IMR-90 (cell line): ENCODE measurements at regions not wholly inside any gene's neighbourhood (a gene's known extent, or its start where the extent isn't known, plus 50 kb on each side); places are given as distances from the start of the nearest gene placed in this dataset.

Source experiments
- ATAC-seq: fragments of 200-7000 bp; cut with Tn5 transposase; 2 replicates; pipeline ENCODE4 v1.9.1; 2020; ENCODE audit warnings: low read depth, mild to moderate bottlenecking, moderate library complexity
- BruUV-seq: library from RNA; stranded (reverse); fragments of 400-500 nt; replicated peaks from 2 replicates; lab custom pipeline; 2021; lab: Mats Ljungman, UMichigan
- CTCF ChIA-PET: fragments of 300-600 bp; formaldehyde crosslinking; extraction: SDS; loops from one replicate; lab custom pipeline; 2021; ENCODE audit warnings: antibody characterized with exemption; lab: Yijun Ruan, JAX
- POLR2A ChIA-PET: fragments of 300-600 bp; sonication (Branson Sonifier 250); formaldehyde crosslinking; loops from one replicate; lab custom pipeline; 2022; ENCODE audit warnings: antibody characterized with exemption; ENCODE audit not compliant: unreplicated experiment; lab: Charles Lee
- DNase-seq: peaks from one replicate; pipeline ENCODE4 v3.0.0; 2013
- H2AFZ ChIP-seq: replicated peaks from 2 replicates; pipeline ENCODE3; 2013; ENCODE audit warnings: low read length, mild to moderate bottlenecking; ENCODE audit not compliant: poor library complexity
- H2AK5ac ChIP-seq: 2 replicates; pipeline ENCODE4 v1.6.1; 2013; ENCODE audit warnings: low read depth, low read length, inconsistent platforms
- H2AK9ac ChIP-seq: replicated peaks from 2 replicates; pipeline ENCODE3; 2013; ENCODE audit warnings: mild to moderate bottlenecking, low read depth, low read length, moderate library complexity; ENCODE audit not compliant: poor library complexity
- H2BK120ac ChIP-seq: 2 replicates; pipeline ENCODE4 v1.6.1; 2013; ENCODE audit warnings: low read depth, low read length, inconsistent platforms
- H2BK15ac ChIP-seq: 3 replicates; pipeline ENCODE4 v1.6.1; 2013; ENCODE audit warnings: low read depth, low read length, inconsistent platforms
- H2BK20ac ChIP-seq: 2 replicates; pipeline ENCODE4 v1.6.1; 2013; ENCODE audit warnings: low read depth, mild to moderate bottlenecking, inconsistent platforms, low read length, moderate library complexity
- H2BK5ac ChIP-seq: 2 replicates; pipeline ENCODE4 v1.6.1; 2013; ENCODE audit warnings: mild to moderate bottlenecking, low read depth, low read length, inconsistent platforms; ENCODE audit not compliant: poor library complexity, severe bottlenecking
- H3K14ac ChIP-seq: replicated peaks from 2 replicates; pipeline ENCODE4 v1.6.1; 2013; ENCODE audit warnings: low read depth, low read length, inconsistent platforms
- H3K18ac ChIP-seq: 2 replicates; pipeline ENCODE4 v1.6.1; 2013; ENCODE audit warnings: low read depth, low read length, control low read depth
- H3K23ac ChIP-seq: 2 replicates; pipeline ENCODE4 v1.6.1; 2013; ENCODE audit warnings: low read depth, low read length, inconsistent platforms
- H3K27ac ChIP-seq: 2 replicates; pipeline ENCODE4 v1.5.1; 2013; ENCODE audit warnings: mild to moderate bottlenecking, control low read depth, low read length; ENCODE audit not compliant: insufficient read depth
- H3K27me3 ChIP-seq: 2 replicates; pipeline ENCODE4 v1.6.1; 2013; ENCODE audit warnings: low read length; ENCODE audit not compliant: control insufficient read depth, insufficient read depth
- H3K36me3 ChIP-seq: 2 replicates; pipeline ENCODE4 v1.6.1; 2013; ENCODE audit warnings: low read length, mixed read lengths; ENCODE audit not compliant: control insufficient read depth, insufficient read depth
- H3K4ac ChIP-seq: 2 replicates; pipeline ENCODE4 v1.6.1; 2013; ENCODE audit warnings: low read depth, low read length, inconsistent platforms
- H3K4me1 ChIP-seq: 2 replicates; pipeline ENCODE4 v1.6.1; 2013; ENCODE audit warnings: low read length, mixed read lengths; ENCODE audit not compliant: control insufficient read depth, insufficient read depth
- H3K4me2 ChIP-seq: 2 replicates; pipeline ENCODE4 v1.6.1; 2013; ENCODE audit warnings: low read depth, mild to moderate bottlenecking, control low read depth, low read length, moderate library complexity
- H3K4me3 ChIP-seq: 2 replicates; pipeline ENCODE4 v1.5.1; 2013; ENCODE audit warnings: low read depth, mild to moderate bottlenecking, control low read depth, low read length, moderate library complexity; ENCODE audit not compliant: insufficient read depth
- H3K56ac ChIP-seq: 2 replicates; pipeline ENCODE4 v1.6.1; 2013; ENCODE audit warnings: low read length, inconsistent platforms; ENCODE audit not compliant: insufficient read depth; ENCODE audit errors: extremely low read depth
- H3K79me1 ChIP-seq, 2 experiments: 2 replicates each; pipeline ENCODE4 v1.6.1; 2013; ENCODE audit warnings: low read length in 2 of 2, inconsistent platforms in 1 of 2, low read depth in 1 of 2
- H3K9ac ChIP-seq: 2 replicates; pipeline ENCODE4 v1.6.1; 2013; ENCODE audit warnings: low read depth, low read length, control low read depth
- H3K9me1 ChIP-seq: 2 replicates; pipeline ENCODE4 v1.6.1; 2013; ENCODE audit warnings: low read length, inconsistent platforms; ENCODE audit not compliant: insufficient read depth
- H3K9me3 ChIP-seq: 2 replicates; pipeline ENCODE4 v1.6.1; 2013; ENCODE audit warnings: low read length; ENCODE audit not compliant: control insufficient read depth, insufficient read depth
- H4K20me1 ChIP-seq: 2 replicates; pipeline ENCODE4 v1.6.1; 2013; ENCODE audit warnings: low read length, inconsistent platforms; ENCODE audit not compliant: insufficient read depth
- H4K5ac ChIP-seq: 2 replicates; pipeline ENCODE4 v1.6.1; 2013; ENCODE audit warnings: mild to moderate bottlenecking, low read depth, low read length, control low read depth
- H4K8ac ChIP-seq, 2 experiments: 2 replicates each; pipeline ENCODE4 v1.6.1; 2013; ENCODE audit warnings: low read depth in 2 of 2, low read length in 2 of 2, control low read depth in 1 of 2, inconsistent platforms in 1 of 2
- H4K91ac ChIP-seq: 2 replicates; pipeline ENCODE4 v1.6.1; 2013; ENCODE audit warnings: low read depth, low read length, inconsistent platforms; ENCODE audit not compliant: insufficient read depth
- CHD1 ChIP-seq: IDR thresholded peaks from 2 replicates; pipeline ENCODE4 v1.6.1; 2012; ENCODE audit warnings: low read depth, low read length, improper control_type of control experiment
- MAFK ChIP-seq: IDR thresholded peaks from 2 replicates; pipeline ENCODE4 v1.6.1; 2012; ENCODE audit warnings: low read depth, low read length, improper control_type of control experiment
- MAZ ChIP-seq: IDR thresholded peaks from 2 replicates; pipeline ENCODE4 v1.6.1; 2012; ENCODE audit warnings: low read depth, mild to moderate bottlenecking, low read length, improper control_type of control experiment, moderate library complexity, borderline replicate concordance
- MXI1 ChIP-seq: IDR thresholded peaks from 2 replicates; pipeline ENCODE4 v1.6.1; 2012; ENCODE audit warnings: low read depth, mild to moderate bottlenecking, low read length, moderate library complexity, borderline replicate concordance
- RAD21 ChIP-seq: IDR thresholded peaks from 2 replicates; pipeline ENCODE4 v1.6.1; 2012; ENCODE audit warnings: low read length, improper control_type of control experiment
- SMC3 ChIP-seq: fragments of 150-350 bp; IDR thresholded peaks from 2 replicates; pipeline ENCODE4 v1.6.1; 2016; ENCODE audit warnings: low read depth, mild to moderate bottlenecking, antibody characterized with exemption, low read length, moderate library complexity
- WGBS, 2 experiments: methylation state at CpG; one replicate each; pipeline versions ENCODE4 v1.1.5 to v1.1.7; 2013; ENCODE audit warnings: missing lambda C conversion rate in 2 of 2; ENCODE audit not compliant: insufficient read length in 1 of 2; ENCODE audit errors: extremely low coverage in 2 of 2; 5-methylcytosine and 5-hydroxymethylcytosine counted together
- dilution Hi-C: fragments of 300-500 bp; cut with HindIII; formaldehyde crosslinking; loops from one replicate; pipeline ENCODE4 v1.14.3; 2018; ENCODE audit warnings: low sequenced_read_pairs; ENCODE audit not compliant: unreplicated experiment
- in situ Hi-C: fragments of 300-500 bp; cut with MboI; formaldehyde crosslinking; loops from 3 replicates; pipeline ENCODE4 v1.14.3; 2019; ENCODE audit warnings: low sequenced_read_pairs, inconsistent platforms, mixed read lengths
- intact Hi-C: fragments of 100-400 bp; cut with micrococcal nuclease; formaldehyde crosslinking; loops from 2 replicates; pipeline ENCODE4 v1.10.0; 2022

DNA sequence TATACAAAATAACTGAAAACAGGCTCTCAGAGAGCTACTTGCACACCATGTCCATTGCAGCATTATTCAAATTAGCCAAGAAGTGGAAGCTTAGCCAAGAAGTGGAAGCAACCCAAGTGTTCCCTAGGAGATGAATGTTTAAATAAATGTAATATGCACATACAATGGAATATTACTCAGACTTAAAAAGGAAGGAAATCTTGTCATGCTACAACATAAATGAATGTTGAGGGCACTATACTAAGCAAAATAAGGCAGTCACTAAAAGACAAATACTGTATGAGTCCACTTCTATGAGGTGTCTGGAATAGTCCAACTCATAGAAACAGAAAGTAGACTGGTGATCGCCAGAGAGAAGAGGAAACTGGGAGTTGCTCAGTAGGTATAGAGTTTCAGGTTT, 438.1 kb downstream of the MAT2B start:
- WGBS, 2 experiments = no CpG with 5 or more reads among the region's 1 CpG
- H4K20me1 ChIP-seq = no peaks in the 10 kb centered on the region
- in situ Hi-C loops (no loop called here), dilution Hi-C loops (no loop called here), intact Hi-C loops (no loop called here)
- no peak overlapping the region for H3K23ac ChIP-seq
- H2BK20ac ChIP-seq = no peak overlapping the region
- no peaks in the 10 kb centered on the region; the same call in 1 of the 2 replicates for H3K4me1 ChIP-seq
- no peak overlapping the region for H2BK15ac ChIP-seq
- no peaks in the 10 kb centered on the region for H3K9me1 ChIP-seq
- H3K36me3 ChIP-seq = no peaks in the 10 kb centered on the region
- ChIA-PET CTCF (no interaction called here), POLR2A (no interaction called here)
- no peak overlapping the region for H2AFZ ChIP-seq
- no peak overlapping the region for H3K4ac ChIP-seq
- no peaks in the 10 kb centered on the region for H3K9me3 ChIP-seq
- no peak overlapping the region for H2AK9ac ChIP-seq
- H3K4me2 ChIP-seq = peak overlapping the region; percentile 50; the same call in 1 of the 2 replicates
- no peak overlapping the region for H4K5ac ChIP-seq
- no TSS peak for BruUV-seq
- no peak overlapping the region for H3K27ac ChIP-seq
- no peak overlapping the region for H2AK5ac ChIP-seq
- ATAC-seq = peak; percentile 76
- H3K56ac ChIP-seq = no peak overlapping the region
- H2BK120ac ChIP-seq = no peak overlapping the region
- H3K14ac ChIP-seq = no peak overlapping the region
- no peak overlapping the region for H4K91ac ChIP-seq
- H3K9ac ChIP-seq = no peak overlapping the region
- H3K27me3 ChIP-seq = no peaks in the 10 kb centered on the region
- no peak overlapping the region for H3K4me3 ChIP-seq
- H3K79me1 ChIP-seq = no peaks in the 10 kb centered on the region
- H2BK5ac ChIP-seq = no peak overlapping the region
- no peak overlapping the region for H4K8ac ChIP-seq
- no peak overlapping the region for H3K18ac ChIP-seq
- peak; percentile 81 for DNase-seq
- TF ChIP-seq SMC3 = no peak
- no peak for TF ChIP-seq RAD21
- no peak for TF ChIP-seq MAZ
- no peak for TF ChIP-seq MXI1
- no peak for TF ChIP-seq MAFK
- no peak for TF ChIP-seq CHD1
